Activated T-helper 2 cell treated with anti-CD3 and anti-CD28 coated beads, Interferon-gamma antibody, Interleukin-2, Interleukin-4, amounts not matched to agents 10 μg/mL and 5 μg/mL and 100 μg/mL, durations not matched to agents 14 hours and 24 hours and 36 hours (primary cell): ENCODE measurements at regions not wholly inside any gene's neighbourhood (a gene's known extent, or its start where the extent isn't known, plus 50 kb on each side); places are given as distances from the start of the nearest gene placed in this dataset.

Experiments
- DNase-seq: peaks from one replicate; pipeline ENCODE4 v3.0.0; 2021; ENCODE audit warnings: low spot score
- H3K27ac Mint-ChIP-seq: one replicate; pipeline ENCODE4 v1.8.0; 2021; ENCODE audit warnings: mixed read lengths
- H3K27me3 Mint-ChIP-seq: one replicate; pipeline ENCODE4 v1.8.0; 2021; ENCODE audit warnings: low read depth, mixed read lengths
- H3K36me3 Mint-ChIP-seq: one replicate; pipeline ENCODE4 v1.8.0; 2021; ENCODE audit warnings: low read depth, mixed read lengths
- H3K4me1 Mint-ChIP-seq: one replicate; pipeline ENCODE4 v1.8.0; 2021; ENCODE audit warnings: low read depth, mixed read lengths
- H3K4me3 Mint-ChIP-seq: one replicate; pipeline ENCODE4 v1.8.0; 2021; ENCODE audit warnings: low read depth, mild to moderate bottlenecking, moderate library complexity, mixed read lengths
- H3K9me3 Mint-ChIP-seq: one replicate; pipeline ENCODE4 v1.8.0; 2021; ENCODE audit warnings: mixed read lengths
- intact Hi-C: fragments of 100-400 bp; cut with micrococcal nuclease; formaldehyde crosslinking; loops from one replicate; pipeline ENCODE4 v1.15.1; 2023

DNA sequence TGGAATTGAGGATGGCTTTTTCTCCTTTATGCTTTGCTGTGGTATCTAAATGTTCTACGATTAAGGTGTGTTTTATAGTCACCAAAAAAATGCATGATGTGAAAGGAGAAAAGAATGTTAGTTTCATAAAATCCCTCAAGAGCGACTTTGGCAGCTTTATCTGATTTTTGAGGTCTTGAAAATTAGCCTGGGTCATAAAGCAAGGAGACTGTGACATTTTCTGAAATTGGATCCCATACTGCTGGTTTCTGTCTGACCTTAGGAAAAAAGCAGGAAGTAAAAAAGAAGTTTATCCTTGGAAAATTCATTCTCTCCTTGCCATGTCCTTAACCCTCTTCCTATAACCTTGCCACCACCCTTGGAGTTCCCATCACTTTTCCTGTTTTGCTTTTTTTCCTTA, 525.3 kb downstream of the CD83 start:
- no peak for DNase-seq
- intact Hi-C loops: loop anchor here (2.0 to 5.0 kb wide), 2 partner anchors 18 to 89 kb away; no protein-coding TSS in a partner anchor
- H3K9me3 Mint-ChIP-seq: no peaks in the 10 kb centered on the region
- H3K36me3 Mint-ChIP-seq: peaks cover 2% of the 10 kb centered on the region
- peaks cover 3% of the 10 kb centered on the region for H3K27me3 Mint-ChIP-seq
- peak overlapping the region; percentile 52 for H3K27ac Mint-ChIP-seq
- H3K4me1 Mint-ChIP-seq: peaks cover 42% of the 10 kb centered on the region
- peak overlapping the region; percentile 24 for H3K4me3 Mint-ChIP-seq

DNA sequence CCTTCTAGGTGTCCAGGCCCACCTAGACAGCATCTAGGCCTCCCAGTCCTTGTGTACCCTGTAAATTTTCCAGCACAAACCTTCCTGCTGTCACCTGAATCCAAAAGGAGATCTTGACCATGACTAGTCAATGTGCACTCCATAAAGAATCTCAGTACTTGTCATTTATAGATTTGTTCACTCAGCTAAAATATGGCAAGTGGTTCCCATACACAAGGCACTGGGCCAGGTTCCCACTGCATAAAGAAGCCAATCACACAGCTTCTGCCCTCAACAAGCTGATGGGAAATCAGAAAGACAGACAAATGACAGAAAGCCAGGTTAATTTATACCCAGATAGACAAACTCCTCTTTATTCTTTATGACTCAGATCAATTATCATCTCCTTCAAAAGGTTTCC, 526.8 kb downstream of the CD83 start:
- H3K36me3 Mint-ChIP-seq: peaks cover 6% of the 10 kb centered on the region
- no peak overlapping the region for H3K27ac Mint-ChIP-seq
- H3K4me3 Mint-ChIP-seq: no peak overlapping the region
- H3K4me1 Mint-ChIP-seq: peaks cover 31% of the 10 kb centered on the region
- no peak for DNase-seq
- intact Hi-C loops: loop anchor here (5.0 kb wide), 1 partner anchor 88 kb away; no protein-coding TSS in a partner anchor
- H3K9me3 Mint-ChIP-seq: peaks cover 4% of the 10 kb centered on the region
- H3K27me3 Mint-ChIP-seq: peaks cover 3% of the 10 kb centered on the region

DNA sequence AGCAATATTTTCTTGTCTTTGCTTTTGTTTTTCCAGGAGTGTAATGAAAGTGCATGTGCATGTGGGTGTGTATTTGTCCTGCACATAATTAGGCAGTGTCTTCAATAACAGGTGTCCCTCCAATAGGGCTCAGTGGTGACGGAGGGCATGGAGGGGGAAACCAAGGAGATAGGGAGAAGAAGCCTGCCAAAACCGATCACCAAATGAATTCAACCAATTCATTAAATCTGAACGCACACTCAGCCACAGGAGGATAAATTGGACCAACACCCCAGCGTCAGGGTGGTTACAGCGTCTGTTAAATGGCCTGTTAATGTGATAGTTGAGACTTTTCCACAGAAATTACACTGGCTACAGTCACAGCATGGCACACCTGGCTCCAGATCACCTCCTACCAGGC, 527.6 kb downstream of the CD83 start:
- intact Hi-C loops: no loop called here
- Mint-ChIP-seq H3K4me3 (no peak overlapping the region), H3K27me3 (peaks cover 3% of the 10 kb centered on the region), H3K36me3 (peaks cover 6% of the 10 kb centered on the region), H3K4me1 (peaks cover 26% of the 10 kb centered on the region), H3K27ac (no peak overlapping the region), H3K9me3 (peaks cover 4% of the 10 kb centered on the region)
- no peak for DNase-seq

DNA sequence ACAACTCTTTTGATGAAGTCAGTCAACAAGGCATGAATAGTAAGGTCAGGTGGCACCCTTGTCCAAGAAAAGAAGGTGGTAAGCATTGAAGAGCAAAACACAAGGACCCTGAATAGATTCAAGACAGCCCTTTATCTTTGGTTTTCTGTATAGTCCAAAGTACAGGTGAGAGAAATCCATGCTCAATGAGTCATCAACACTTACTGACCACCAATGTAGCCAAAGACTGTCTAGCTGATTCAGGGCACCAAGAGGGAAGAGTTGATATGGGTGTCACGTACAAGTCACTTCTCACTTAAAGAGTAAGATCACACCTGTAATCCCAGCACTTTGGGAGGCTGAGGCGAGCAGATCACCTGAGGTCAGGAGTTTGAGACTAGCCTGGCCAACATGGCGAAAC, 528.3 kb downstream of the CD83 start:
- no peak overlapping the region for H3K27ac Mint-ChIP-seq
- no peaks in the 10 kb centered on the region for H3K27me3 Mint-ChIP-seq
- intact Hi-C loops: no loop called here

DNA sequence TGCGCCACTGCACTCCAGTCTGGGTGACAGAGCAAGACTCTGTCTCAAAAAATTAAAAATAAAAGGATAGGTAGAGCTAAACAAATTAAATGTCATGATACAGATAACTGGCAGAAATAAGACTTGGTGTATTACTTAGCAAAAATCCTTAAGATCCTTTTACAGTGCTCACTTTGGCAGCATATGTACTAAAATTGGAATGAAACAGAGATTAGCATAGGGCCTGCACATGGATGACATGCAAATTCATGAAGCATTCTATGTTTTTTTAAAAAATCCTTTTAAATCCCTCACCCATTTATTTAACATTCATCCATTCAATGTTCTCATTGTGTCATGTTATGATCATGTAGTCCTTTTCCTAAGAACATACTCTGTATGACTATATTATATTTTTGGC, 528.8 kb downstream of the CD83 start:
- Mint-ChIP-seq H3K4me1 (peaks cover 25% of the 10 kb centered on the region), H3K27me3 (no peaks in the 10 kb centered on the region), H3K27ac (no peak overlapping the region), H3K36me3 (peaks cover 6% of the 10 kb centered on the region), H3K9me3 (peaks cover 4% of the 10 kb centered on the region), H3K4me3 (no peak overlapping the region)
- DNase-seq: no peak
- intact Hi-C loops: no loop called here

More for the DNA sequence above, 528.3 kb downstream of the CD83 start:
- no peak for DNase-seq
- Mint-ChIP-seq H3K9me3 (peaks cover 4% of the 10 kb centered on the region), H3K4me1 (peaks cover 25% of the 10 kb centered on the region), H3K36me3 (peaks cover 6% of the 10 kb centered on the region), H3K4me3 (no peak overlapping the region)

GRCh38 chr6:14647357-14647756, 529.8 kb downstream of the CD83 start:
- Mint-ChIP-seq H3K9me3 (peaks cover 4% of the 10 kb centered on the region), H3K4me1 (peaks cover 29% of the 10 kb centered on the region), H3K27ac (no peak overlapping the region), H3K27me3 (no peaks in the 10 kb centered on the region), H3K4me3 (no peak overlapping the region), H3K36me3 (peaks cover 6% of the 10 kb centered on the region)
- intact Hi-C loops: no loop called here
- no peak for DNase-seq

GRCh38 chr6:14652536-14652935, 535.0 kb downstream of the CD83 start:
- H3K36me3 Mint-ChIP-seq: peaks cover 12% of the 10 kb centered on the region
- H3K4me3 Mint-ChIP-seq: no peak overlapping the region
- H3K27ac Mint-ChIP-seq: no peak overlapping the region
- DNase-seq: no peak
- peaks cover 48% of the 10 kb centered on the region for H3K4me1 Mint-ChIP-seq
- intact Hi-C loops: no loop called here
- H3K27me3 Mint-ChIP-seq: no peaks in the 10 kb centered on the region
- peaks cover 8% of the 10 kb centered on the region for H3K9me3 Mint-ChIP-seq

DNA sequence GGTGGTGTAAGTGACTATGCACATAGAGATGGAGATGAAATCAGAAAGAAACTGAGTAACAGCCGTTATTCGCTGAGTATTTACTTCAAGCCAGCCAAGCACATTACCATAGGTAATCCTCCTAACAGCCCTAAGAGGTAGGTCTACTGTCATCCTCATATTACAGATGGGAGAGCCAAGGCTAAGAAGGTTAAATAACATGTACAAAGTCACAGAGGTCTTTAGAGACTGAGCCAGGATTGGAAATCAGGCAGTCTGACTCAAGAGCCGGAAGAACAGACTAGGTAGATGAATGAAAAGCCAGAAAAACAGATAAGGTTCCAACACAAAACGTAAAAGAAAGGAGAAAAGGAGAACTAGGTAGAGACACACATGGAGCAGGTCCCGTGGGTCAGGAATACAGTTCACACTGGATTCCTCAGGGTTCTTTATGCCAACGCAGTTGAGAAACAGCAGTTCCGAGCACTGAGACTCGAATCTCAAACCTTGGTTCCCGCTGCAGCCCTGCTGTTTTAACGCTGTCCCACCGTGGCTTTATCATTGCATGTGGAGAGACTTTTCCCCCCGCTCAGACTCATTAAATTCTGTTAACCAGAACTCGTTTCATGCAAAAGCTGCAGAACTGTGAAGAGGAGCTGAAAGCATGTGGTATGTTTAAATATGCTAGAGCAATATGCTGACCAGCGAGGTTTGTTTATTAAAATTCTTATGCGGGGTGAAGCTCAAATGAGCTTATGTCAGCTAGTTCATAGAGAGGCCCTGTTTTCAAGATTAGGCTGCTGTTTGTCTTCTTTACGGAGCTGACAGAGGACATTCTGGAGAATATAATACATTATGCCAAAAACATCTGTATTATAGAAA, 537.9 kb downstream of the CD83 start:
- peaks cover 4% of the 10 kb centered on the region for H3K9me3 Mint-ChIP-seq
- intact Hi-C loops: loop anchor here (2.0 kb wide), 1 partner anchor 19 kb away; no protein-coding TSS in a partner anchor
- peak overlapping the region; percentile 34 for H3K4me3 Mint-ChIP-seq
- H3K36me3 Mint-ChIP-seq: peaks cover 8% of the 10 kb centered on the region
- no peak for DNase-seq
- H3K4me1 Mint-ChIP-seq: peaks cover 50% of the 10 kb centered on the region
- peak overlapping the region; percentile 69 for H3K27ac Mint-ChIP-seq
- H3K27me3 Mint-ChIP-seq: no peaks in the 10 kb centered on the region

DNA sequence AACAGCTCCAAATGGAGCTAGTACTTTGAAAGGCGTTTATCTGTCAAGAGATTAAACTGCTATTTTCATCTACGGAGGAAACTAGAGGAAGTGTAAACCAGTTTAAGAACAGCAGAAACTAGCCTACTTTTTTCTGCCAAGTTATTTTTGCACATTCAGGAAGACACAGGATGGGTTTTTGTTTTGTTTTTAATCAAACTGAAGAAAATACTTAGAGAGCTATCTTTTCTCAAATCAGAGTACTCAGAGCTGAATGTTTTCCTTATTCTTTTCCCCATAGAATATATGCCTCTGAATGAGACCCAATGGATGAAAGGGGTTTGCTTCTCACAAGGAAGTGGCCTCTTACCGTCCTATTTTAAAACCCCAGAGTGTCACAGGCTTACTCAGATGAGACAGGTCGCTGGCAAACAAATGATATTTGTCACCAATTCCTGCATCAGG, 538.5 kb downstream of the CD83 start:
- peaks cover 8% of the 10 kb centered on the region for H3K36me3 Mint-ChIP-seq
- H3K4me3 Mint-ChIP-seq: peak overlapping the region; percentile 34
- intact Hi-C loops: loop anchor here (2.0 kb wide), 1 partner anchor 19 kb away; no protein-coding TSS in a partner anchor
- peaks cover 46% of the 10 kb centered on the region for H3K4me1 Mint-ChIP-seq
- no peaks in the 10 kb centered on the region for H3K27me3 Mint-ChIP-seq
- peaks cover 4% of the 10 kb centered on the region for H3K9me3 Mint-ChIP-seq
- DNase-seq: no peak
- H3K27ac Mint-ChIP-seq: peak overlapping the region; percentile 69

DNA sequence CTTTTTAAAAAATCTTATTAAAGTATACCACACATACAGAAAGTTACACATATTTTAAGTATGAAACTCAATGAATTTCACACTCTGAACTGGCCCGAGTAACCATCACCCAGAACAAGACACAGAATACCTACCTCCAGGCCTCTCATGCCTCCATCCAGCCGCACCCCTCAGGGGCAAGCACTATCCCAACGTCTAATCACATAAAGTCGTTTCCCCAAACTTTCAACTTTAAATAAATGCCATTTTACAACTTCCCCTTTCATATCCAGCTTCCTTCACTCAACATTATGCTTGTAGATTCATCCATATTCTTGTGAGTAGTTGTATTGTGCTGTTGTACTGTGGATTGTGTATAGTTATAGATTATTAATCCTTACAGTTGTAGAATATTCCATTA, 539.1 kb downstream of the CD83 start:
- Mint-ChIP-seq H3K36me3 (peaks cover 8% of the 10 kb centered on the region), H3K4me1 (peaks cover 41% of the 10 kb centered on the region), H3K27me3 (no peaks in the 10 kb centered on the region), H3K4me3 (no peak overlapping the region), H3K9me3 (peaks cover 4% of the 10 kb centered on the region), H3K27ac (peak overlapping the region; percentile 51)
- no peak for DNase-seq
- intact Hi-C loops: loop anchor here (2.0 kb wide), 1 partner anchor 20 kb away; no protein-coding TSS in a partner anchor

GRCh38 chr6:14658030-14658429, 540.5 kb downstream of the CD83 start:
- Mint-ChIP-seq H3K36me3 (peaks cover 8% of the 10 kb centered on the region), H3K9me3 (peaks cover 4% of the 10 kb centered on the region), H3K27ac (no peak overlapping the region), H3K4me1 (peaks cover 32% of the 10 kb centered on the region), H3K4me3 (no peak overlapping the region), H3K27me3 (no peaks in the 10 kb centered on the region)
- intact Hi-C loops: no loop called here
- no peak for DNase-seq

GRCh38 chr6:14658886-14659561, 541.5 kb downstream of the CD83 start:
- Mint-ChIP-seq H3K9me3 (peaks cover 4% of the 10 kb centered on the region), H3K4me1 (peaks cover 34% of the 10 kb centered on the region), H3K27ac (no peak overlapping the region), H3K36me3 (peaks cover 7% of the 10 kb centered on the region), H3K4me3 (no peak overlapping the region), H3K27me3 (no peaks in the 10 kb centered on the region)
- intact Hi-C loops: no loop called here
- no peak for DNase-seq

- Mint-ChIP-seq H3K27me3 (no peaks in the 10 kb centered on the region), H3K9me3 (peaks cover under 1% of the 10 kb centered on the region), H3K4me3 (no peak overlapping the region), H3K36me3 (no peaks in the 10 kb centered on the region), H3K4me1 (peaks cover 39% of the 10 kb centered on the region), H3K27ac (no peak overlapping the region)
- DNase-seq: no peak
- intact Hi-C loops: loop anchor here (2.0 to 5.0 kb wide), 7 partner anchors 17 to 587 kb away; partner anchors contain the start of gene JARID2
Measured at GRCh38 chr6:14659841-14660240, 542.3 kb downstream of the CD83 start.
